Fibroblast of pulmonary artery (primary cell): ENCODE measurements at regions not wholly inside any gene's neighbourhood (a gene's known extent, or its start where the extent isn't known, plus 50 kb on each side); places are given as distances from the start of the nearest gene placed in this dataset.
"Not testable (repeated sequence)": the region's sequence is repeated elsewhere in the genome, so short reads cannot be mapped to it uniquely, and the experiment has no call there.

ENCODE experiments used
- DNase-seq: peaks from one replicate; pipeline ENCODE4 v3.0.0-alpha.2; 2010; ENCODE audit warnings: low read depth
- H3K4me3 ChIP-seq: replicated peaks from 2 replicates; pipeline ENCODE4 v1.5.1; 2011; ENCODE audit warnings: low read depth, mild to moderate bottlenecking, control low read depth, low read length, moderate library complexity
- TF ChIP-seq, protein P1 (sequence below): IDR thresholded peaks from 2 replicates; pipeline ENCODE4 v1.5.1; 2011; ENCODE audit warnings: mild to moderate bottlenecking, control low read depth, low read length, inconsistent platforms; ENCODE audit errors: missing control alignments

DNA sequence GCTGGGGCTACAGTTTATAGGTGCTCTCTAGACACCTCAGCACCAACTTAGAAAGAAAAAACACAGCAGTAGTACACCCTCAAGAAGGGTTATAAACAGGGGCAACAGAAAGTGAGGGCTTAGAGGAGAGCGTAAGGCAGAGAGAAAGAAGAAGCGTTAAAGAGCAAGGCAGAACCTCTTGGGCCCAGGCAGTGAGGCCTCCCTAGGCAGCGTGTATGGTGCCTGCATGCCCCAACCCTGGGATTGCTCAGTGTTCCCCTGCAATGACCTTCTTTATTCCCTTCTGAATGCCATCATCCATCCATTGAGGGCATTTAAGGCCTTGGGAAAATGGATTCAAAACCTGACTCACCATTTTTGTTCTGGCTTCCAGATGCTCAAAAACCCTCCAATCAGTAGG is 130.0 kb upstream of the ARG1 start:
- H3K4me3 ChIP-seq, result no peak overlapping the region
- no peak for DNase-seq
- TF ChIP-seq, protein P1, sequence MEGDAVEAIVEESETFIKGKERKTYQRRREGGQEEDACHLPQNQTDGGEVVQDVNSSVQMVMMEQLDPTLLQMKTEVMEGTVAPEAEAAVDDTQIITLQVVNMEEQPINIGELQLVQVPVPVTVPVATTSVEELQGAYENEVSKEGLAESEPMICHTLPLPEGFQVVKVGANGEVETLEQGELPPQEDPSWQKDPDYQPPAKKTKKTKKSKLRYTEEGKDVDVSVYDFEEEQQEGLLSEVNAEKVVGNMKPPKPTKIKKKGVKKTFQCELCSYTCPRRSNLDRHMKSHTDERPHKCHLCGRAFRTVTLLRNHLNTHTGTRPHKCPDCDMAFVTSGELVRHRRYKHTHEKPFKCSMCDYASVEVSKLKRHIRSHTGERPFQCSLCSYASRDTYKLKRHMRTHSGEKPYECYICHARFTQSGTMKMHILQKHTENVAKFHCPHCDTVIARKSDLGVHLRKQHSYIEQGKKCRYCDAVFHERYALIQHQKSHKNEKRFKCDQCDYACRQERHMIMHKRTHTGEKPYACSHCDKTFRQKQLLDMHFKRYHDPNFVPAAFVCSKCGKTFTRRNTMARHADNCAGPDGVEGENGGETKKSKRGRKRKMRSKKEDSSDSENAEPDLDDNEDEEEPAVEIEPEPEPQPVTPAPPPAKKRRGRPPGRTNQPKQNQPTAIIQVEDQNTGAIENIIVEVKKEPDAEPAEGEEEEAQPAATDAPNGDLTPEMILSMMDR, result no peak

DNA sequence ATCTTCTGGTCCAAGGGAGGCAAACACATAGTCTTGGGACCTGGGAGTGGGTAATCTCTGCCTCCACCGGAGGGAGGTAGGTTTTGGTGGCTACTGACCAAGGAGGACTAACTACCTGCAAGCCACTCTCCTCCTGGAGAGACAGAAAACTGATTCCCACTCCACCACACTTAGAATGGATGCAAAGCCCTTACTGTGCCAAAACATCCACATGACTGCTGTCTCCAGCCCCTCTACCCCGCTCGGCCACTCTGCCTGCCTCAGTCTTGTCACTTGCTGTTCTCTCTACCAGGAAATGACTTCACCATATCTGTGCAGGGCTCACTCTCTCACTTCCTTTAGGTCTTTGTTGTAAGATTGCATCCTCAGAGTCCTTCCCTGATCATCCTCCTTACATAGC is 129.5 kb upstream of the ARG1 start:
- TF ChIP-seq, protein P1, result no peak
- H3K4me3 ChIP-seq, result no peak overlapping the region
- no peak for DNase-seq

DNA sequence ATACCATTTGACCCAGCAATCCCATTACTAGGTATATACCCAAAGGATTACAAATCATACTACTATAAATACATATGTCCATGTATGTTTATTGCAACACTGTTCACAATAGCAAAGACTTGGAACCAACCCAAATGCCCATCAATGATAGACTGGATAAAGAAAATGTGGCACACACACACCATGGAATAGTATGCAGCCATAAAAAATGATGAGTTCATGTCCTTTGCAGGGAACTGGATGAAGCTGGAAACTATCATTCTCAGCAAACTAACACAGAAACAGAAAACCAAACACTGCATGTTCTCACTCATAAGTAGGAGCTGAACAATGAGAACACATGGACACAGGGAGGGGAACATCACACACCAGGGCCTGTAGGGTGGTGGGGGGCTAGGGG is 127.7 kb upstream of the ARG1 start:
- not testable (repeated sequence) for DNase-seq, H3K4me3 ChIP-seq

- no peak for DNase-seq
- TF ChIP-seq, protein P1, result no peak
- H3K4me3 ChIP-seq, result no peak overlapping the region
Observed at GRCh38 chr6:131450861-131451260, 122.2 kb upstream of the ARG1 start.

- TF ChIP-seq, protein P1, result no peak
- no peak for DNase-seq
- H3K4me3 ChIP-seq, result no peak overlapping the region
Observed at GRCh38 chr6:131451321-131452144, 121.5 kb upstream of the ARG1 start.

DNA sequence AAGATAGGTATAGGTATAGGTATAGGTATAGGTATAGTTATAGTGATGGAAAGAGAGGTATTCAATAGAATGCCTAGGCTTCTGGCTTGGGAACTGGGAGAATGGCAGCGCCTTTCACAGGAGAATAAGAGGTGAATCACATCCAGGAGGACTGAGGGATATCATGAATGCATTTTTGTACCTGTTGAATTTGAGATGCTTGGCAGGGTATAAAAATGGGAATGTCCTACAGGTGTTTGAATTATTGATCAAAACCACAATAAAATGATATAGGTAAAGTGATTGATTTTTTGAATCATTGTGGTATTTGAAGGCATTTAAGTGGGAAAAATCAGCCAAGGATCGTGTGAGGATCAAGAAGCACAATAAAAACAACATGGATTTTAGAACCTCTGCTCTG is 119.2 kb upstream of the ARG1 start:
- DNase-seq, result no peak
- TF ChIP-seq, protein P1, result no peak
- no peak overlapping the region for H3K4me3 ChIP-seq

- H3K4me3 ChIP-seq, result no peak overlapping the region
- DNase-seq, result no peak
- TF ChIP-seq, protein P1, result no peak
Observed at GRCh38 chr6:131456565-131456964, 116.5 kb upstream of the ARG1 start.
